NCI-H446 treated with DMSO at 0.1 percent for 48 hours (cell line): ENCODE measurements at regions not wholly inside any gene's neighbourhood (a gene's known extent, or its start where the extent isn't known, plus 50 kb on each side); places are given as distances from the start of the nearest gene placed in this dataset.

Experiments
- DNase-seq: peaks from one replicate; lab custom pipeline; 2025; lab: John Stamatoyannopoulos, UW

DNA sequence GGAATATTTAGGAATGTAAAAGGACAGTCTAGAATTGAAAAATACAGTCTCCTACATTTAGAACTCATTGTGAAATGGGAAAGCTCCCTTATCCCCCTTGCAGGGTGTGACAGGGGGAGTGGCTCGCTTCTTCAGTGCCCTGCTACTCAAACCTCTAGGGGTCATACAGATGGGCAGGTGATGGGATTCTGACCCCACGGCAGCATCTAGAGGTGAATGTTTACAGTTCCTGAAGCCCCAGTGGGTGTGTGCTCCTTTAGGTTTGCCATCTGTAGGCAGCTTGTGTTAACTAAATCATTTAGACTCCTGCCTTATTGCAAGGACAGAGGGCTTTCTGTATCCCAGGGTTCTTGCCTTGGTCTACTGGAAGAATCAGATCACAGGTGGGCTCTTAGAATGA, 271.0 kb upstream of the MPDZ start:
- no peak for DNase-seq

DNA sequence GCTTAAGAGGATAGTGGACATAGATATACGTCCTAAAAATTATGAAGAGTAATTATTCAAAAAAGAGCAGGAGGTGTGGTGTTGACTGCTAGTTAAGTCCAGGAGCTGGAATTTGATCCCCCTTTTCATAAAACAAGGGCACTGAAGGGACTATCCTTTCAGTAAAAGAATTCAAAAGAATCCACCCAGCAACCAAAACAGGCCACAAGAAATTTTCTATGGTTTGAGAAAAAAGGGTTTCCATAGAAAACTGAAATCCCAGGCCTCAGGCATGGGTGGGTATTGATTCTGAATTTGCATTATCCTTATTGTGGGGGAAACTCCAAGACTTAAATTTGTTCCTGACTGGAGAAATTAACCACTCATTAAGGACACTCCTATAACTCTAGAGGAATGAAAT, 269.0 kb upstream of the MPDZ start:
- DNase-seq: no peak

DNA sequence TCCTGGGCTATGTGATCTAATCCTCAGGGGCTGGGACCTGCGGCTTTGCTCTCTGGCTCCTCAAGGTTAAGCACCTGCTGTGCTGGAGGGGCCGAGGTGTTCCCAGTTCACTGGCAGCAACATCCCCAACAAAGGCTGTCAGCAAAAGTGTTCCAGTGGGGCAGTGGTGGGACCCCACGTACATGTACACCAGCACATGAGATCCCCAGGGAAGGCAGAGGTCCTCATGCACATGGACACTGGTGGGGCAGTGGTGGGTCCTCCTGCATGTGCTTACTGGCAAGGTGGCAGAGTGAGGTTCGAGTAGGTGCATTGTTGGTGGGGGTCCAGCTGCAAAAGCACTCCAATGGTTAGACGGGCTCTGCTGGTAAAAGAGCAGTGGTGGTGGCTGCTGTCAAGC, 255.6 kb upstream of the MPDZ start:
- DNase-seq: no peak

DNA sequence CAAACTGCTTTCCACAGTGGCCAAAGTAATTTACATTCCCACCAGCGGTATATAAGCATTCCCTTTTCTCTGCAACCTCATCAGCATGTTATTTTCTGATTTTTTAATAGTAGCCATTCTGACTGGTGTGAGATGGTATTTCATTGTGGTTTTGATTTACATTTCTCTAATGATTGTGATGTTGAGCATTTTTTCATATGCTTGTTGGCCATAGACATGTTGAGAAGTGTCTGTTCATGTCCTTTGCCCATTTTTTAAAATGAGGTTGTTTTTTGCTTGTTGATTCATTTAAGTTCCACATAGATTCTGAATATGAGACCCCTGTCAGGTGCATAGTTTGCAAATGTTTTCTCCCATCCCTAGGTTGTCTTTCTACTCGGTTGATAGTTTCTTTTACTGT, 254.5 kb upstream of the MPDZ start:
- no peak for DNase-seq

DNA sequence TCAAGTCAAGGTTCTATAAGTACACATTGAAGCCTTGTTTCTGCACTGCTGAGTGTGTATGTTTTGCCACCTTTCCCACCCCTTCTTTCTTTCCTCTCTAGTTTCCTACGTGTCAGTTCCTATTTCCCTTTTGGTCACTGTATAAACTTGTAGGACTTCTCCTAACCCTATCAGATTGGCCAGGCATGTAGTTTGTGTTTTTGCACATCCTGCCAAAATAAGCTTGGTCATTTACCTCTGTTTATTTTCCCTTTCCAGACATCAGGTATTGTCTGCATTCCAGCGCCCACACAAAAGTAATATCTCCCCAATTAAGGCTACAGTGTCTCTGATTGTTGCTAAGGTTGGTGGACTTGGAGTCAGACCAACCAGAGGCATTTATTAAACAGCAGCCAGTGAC, 252.9 kb upstream of the MPDZ start:
- DNase-seq: no peak

DNA sequence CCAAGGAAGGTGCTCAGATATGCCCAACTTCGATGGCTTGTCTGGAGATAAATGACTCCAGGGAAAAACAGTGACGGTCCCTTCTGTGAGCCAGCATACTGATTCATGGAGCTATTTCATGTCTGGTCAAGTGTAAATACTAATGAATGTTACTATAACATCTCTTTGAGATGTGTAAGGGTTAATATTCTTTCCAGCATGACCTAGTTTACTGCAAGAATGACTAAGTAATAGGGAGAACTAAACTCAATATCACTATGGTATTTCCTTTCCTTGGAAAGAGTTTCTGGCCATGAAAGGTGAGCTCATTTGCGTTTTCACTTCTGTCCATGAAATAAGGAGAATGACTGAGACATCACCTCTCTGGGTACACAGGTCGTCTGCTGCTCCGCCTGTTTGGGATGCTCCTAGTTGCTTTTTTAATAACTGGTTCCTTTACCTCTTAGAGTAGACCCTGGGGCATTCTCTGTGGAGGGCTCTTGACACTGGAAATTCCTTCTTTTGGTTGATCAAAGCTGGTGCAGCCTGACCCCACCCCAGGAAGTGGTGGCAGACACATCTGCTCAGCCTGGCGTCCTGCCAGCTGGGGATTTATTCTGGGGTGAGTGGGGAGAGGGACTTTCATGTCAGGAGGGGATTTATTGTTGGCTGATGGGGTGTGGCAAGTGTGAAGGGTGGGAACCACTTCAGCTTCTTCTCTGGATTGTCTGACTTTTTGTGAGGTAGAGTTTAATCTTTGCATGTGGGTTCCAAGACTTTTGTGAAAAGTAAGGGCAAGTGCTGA, 250.0 kb upstream of the MPDZ start:
- DNase-seq: no peak

DNA sequence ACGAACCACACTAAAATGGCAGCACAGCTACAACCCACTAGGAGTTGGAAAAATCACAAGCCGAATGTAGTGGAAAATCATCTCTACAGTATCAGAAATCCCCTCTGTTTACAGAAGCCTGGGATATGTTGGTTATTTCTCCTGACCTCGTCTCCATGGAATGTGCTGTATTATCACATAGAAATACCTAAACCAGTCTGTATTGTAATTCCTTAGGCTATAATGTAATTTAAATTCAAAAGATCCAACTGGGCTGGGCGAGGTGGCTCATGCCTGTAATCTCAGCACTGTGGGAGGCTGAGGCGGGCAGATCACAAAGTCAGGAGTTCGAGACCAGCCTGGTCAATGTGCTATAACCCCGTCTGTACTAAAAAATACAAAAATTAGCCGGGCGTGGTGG, 244.8 kb upstream of the MPDZ start:
- no peak for DNase-seq

DNA sequence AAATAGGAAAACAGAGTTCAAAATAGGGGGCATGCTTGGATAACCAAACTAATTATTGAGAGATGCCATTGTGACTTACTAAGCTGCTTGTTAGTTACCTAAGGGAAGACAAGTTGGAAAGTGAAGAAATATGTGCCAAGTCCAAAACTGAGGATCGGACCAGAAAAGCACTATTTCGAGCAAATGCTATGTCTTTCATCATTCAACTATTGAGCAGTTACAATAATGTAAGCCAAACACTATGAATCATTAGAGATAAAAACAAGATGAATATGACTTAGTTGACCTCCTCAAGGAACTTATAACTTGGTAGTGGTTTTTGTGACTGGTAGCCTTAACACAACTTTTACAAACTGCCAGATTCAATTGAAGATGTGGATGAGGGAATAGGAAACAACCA, 240.6 kb upstream of the MPDZ start:
- DNase-seq: no peak

DNA sequence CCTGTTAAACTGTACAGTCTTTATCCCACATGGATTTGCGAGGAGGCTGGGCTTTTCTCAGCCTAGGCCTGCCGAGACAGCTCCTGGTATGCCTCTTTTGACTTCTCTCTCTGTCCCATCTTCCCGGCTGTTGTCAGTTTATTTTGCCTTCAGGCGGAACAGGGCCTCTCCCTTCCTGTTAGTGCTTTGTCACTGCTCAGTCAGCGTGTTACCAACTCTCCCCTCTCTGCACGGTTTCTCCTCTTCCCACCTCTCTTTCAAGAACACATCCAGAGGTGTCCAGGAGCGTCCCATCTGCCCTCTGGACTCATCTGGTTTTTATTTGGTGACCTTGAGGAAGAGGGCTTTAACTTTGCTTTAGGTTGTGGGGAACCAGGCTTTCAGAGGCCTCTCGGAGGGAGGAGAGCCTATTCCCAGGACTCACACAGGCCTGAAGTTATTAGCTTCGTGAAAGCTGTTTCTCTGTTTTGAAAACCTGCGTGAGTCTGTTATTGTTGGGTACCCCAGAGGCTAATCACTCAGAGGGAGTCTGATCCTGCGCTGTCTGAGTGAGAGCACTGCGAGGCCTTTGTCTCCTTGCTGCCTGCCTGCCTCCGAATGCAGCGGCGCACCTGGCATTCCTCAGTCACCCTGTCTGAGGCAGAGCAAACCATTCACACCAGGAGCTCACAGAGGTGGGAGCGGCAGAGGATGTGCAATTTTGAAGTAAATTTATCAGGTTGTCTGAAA, 234.4 kb upstream of the MPDZ start:
- no peak for DNase-seq

DNA sequence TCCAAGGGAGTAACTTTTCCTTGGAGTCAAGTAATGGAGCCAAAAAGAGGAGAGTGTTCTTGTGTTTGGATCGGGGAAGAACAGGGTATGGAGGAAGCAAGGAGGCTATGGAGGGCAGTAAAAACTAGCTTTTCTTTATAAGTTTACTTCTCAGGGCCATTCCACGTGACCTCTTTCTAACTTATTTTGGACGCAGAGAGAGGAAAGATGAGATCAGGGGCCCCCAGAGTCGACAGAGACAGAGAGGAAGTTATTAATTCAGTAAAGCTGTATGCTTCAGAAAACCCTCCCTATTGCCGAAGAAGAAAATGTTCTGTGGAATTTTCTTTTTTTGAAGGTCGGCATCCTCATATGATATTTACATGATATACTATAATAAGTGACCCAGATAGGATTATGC, 233.8 kb upstream of the MPDZ start:
- no peak for DNase-seq

DNA sequence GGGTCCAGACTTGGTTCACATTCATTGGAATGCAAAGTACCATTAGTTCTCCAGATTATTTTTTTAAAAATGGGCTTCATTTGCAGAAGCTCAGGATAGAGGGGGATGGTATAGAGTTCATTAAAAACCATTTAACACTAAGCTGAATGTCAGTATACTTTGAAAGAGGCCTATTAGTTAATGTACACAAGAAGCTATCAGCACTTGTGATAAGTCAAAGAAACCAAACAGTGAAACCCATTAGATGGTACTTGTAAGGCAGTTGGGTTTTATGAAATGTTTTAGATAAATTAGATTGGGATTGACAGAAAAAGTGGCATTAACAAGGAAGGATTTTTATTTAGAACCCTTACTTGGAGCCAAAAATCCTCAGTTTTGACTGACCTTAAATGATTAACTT, 229.2 kb upstream of the MPDZ start:
- DNase-seq: no peak

DNA sequence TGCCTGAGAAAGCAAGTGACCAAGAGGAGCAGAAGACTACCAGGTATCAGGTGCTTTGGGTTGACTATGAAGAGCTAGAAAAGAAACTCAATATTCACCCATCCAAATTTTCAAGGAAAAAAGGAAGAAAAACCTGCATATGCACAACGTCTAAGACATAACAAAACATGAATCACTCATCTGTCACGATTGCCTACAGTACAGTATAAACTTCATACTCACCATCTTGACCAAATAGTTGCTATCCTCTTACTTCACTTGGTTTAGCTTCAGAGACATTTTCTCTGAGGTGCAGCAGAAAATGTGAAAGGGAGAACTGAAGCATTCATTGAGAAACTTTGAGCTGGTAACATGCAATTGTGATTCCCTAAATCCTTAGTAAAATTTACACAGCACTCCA, 228.6 kb upstream of the MPDZ start:
- DNase-seq: no peak

DNA sequence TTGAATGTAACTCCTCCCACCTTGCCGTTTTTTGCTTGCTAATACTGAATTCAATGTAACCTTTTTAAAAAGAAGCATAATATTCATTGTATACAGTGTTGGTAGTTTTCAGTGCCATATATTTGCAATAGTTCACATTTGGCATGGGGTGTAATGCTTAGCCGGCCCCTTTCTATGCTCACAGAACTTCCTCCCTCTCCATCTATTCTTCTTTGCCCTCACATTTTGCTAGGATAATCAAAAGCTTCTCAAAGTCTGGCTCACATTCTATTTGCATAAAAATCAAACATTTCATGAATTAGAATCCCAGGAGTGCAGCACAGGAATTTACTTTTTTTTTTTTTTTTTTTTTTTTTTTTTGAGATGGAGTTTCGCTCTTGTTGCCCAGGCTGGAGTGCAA, 226.3 kb upstream of the MPDZ start:
- DNase-seq: no peak

DNA sequence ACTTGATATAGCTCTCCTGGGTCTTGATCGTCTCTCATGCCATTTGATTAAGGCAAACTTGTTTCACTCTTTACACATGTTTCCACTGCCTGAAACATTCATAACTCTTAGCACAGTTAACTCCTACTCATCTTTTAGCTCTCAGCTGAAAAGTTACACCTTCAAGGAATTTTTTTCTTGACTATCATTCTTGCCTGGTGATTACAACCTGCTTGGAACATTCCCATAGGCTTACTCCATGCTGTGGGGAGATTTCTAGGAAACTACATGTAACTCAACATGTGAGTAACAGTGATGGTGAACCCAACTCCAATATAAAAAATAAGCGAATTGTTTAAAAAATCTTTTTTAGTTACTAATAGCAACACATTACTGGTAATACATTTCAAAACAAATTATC, 224.1 kb upstream of the MPDZ start:
- no peak for DNase-seq

DNA sequence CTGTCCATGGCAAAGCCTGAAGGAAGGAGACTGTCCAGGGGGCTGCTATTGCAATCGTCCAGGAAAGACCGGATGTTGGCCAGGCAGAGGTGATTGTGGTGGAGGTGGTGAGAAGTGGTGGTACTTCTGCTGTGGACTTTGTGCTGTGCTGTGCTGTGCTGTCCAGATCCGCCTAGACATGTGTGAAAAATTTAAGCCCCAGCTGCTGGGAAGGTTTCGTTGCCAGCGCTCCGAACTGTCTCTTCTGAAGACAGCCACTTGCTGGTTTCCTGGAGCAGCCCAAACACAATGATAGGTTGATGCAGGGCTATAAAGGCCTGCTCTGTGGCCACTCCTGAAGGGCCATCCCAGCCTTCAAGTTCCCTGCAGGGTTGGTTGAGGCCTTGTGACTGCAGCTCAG, 223.0 kb upstream of the MPDZ start:
- no peak for DNase-seq

DNA sequence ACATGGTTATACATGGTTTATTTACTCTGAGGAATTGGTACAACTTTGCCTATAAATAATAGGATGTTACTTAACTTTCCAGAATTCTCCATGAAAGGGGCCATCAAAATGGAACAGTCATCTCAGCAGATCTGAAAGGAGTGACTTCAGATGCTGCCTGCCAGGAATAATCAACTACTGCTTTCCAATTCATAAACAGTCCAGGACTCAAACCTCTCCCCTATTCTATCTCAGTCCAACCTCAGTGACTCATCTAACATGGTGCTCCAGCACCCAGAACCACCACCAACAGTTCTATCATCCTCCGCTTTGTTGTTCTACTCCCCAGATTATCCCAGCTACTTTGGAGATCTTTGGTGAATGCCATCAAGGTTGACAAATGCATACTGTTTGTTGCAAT, 221.5 kb upstream of the MPDZ start:
- DNase-seq: no peak

DNA sequence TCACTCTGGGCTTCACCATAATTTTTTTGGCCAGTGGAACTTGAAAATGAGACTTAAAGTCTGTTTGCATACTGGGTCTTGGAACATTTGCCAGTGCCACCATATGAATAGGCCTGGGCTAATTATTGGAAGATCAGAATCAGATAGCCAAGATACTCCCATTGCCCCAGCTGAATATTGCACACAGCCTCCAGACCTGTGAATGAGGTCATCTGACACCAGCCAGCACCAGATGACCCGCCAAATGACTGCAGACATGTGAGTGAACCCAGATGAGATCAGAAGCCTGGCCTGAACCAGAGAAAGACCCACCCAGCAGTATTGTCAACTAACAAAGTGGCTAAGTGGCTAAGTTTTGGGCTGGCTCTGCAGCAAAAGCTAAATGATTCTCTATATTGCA, 220.5 kb upstream of the MPDZ start:
- peak; percentile 64 for DNase-seq

DNA sequence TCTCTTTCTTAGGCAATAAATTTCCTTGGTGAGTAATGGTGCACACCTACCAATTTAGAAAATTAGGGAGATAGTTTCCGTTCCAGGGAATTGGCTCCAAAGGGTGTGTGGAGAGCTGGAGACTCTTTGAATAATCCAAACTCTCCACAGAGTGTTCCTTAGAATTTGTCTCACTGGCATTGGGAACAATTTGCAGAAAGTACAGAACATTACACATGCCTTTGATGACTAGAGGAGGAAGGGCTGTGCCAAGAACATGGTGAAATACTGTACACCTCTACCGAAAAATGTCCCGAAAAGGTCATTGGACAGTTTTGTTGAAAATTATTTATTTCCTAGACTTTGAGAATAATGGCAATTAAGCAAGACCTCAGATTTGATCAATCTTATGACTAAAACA, 214.2 kb upstream of the MPDZ start:
- DNase-seq: no peak

DNA sequence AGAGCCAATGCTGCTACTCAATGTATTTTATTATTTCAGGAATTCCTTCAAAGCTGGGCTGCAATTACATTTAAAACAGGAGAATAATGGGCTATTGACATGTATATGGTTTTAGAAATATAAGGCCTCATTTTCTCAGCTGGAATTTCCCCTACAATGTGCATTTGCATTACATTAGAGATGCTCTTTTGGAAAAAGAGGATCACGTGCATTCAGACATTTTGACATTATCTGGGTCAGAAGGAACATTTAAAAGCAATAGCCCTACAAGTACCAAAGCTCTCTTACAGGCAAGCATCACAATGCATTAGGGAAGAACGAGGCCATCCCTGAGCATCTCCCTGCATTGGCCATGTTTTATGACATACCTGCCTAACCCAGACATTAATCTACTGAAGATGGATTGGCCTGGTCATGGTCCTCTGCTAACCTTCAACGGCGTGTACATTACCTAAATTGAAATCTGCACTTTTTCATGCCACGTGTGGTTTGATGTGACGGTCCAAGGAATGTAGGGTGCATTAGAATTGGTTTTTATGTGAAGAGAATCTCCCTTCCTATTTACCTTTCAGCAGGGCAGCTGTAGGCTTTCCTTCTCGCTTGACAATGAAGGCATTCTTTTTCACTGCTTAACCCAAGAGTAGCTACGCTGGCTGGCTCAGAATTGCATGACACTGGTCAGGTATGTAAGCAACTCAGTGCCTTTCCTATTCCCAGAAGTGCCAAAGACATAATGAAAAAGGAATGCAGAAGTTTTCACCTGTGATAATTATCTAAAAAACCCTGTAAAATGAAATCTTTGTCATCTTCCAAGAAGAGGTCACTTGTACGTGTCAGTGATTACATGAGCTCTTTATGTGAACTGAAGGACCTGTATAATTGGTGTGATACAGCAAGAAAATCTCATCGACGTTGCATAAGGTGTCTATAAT, 212.3 kb upstream of the MPDZ start:
- no peak for DNase-seq

DNA sequence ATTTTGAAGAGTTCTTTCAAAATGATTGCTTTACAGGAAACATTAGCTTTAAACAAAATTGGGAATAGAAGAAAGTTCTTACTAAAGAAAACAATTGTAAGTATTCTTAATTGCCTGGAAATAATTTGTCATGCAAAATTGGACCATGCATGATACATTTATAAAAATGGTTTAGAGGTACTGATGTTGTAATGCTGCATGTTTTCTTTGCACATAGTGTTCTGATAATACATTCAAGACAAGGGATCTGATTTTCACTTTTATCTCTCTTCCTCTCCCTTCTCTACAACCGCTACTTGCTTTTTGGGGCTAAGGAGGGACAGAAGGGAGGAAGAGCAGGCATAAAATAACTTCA, 211.6 kb upstream of the MPDZ start:
- no peak for DNase-seq

DNA sequence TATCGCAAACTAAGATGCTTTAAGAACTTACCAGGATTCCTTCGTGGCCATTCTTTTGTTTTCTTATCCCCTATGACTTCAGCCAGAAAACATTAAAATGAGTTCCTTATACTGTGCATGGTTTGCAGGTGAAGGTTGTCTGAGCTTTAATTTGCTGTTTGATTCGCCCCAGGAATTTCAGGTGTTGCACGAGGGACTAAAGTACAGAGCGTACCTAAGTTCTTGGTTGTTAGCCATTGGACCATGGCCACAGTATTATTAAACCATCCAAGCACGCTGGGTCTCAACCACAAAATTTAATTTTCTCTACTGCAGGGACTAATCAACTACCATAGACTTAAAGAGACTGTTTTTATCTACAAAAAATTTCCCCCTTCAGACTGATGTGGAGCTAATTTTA, 208.4 kb upstream of the MPDZ start:
- DNase-seq: no peak

DNA sequence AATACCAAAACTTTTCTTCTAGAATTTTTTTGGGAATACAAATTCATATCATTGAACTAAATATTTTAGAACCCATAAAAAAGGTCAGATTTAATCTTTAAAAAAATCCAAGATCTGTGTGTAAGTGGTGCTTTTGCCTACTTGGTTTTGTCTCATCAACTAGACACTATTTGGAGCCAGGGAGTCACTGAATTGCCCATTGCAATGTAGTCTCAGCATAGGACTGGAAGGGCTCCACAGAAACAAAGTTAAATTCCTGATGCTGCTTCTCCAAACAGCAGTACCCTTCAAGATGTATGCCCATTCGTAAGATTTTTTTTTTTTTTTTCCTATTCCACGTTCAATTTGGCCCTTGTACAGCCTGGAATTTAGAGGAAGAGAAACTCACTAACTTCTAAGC, 208.0 kb upstream of the MPDZ start:
- DNase-seq: no peak

DNA sequence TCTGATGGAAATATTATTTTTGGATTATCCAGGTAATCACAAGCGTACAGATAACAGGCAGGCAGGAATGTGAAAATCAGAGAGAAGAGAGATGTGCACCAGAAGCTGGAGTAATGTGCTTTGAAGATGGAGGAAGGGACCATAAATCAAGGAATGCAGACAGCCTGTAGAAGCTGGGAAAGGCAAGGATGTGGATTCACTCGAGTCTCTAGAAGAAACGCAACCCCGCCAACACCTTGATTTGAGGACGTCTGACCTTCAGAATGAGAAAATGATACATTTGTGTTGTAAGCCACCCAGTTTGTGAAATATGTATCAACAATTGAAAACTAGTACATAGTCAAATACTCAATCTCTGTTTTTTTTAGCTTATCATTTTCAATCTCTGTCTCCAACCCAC, 207.6 kb upstream of the MPDZ start:
- no peak for DNase-seq
